Loucy (cell line): ENCODE measurements at regions not wholly inside any gene's neighbourhood (a gene's known extent, or its start where the extent isn't known, plus 50 kb on each side); places are given as distances from the start of the nearest gene placed in this dataset.

Experiments
- CTCF ChIP-seq: fragments of 200-600 bp; sonication (generic); conservative IDR thresholded peaks from 2 replicates; pipeline ENCODE4 v1.5.1; 2014; ENCODE audit warnings: mild to moderate bottlenecking, antibody characterized with exemption, low read length
- EZH2phosphoT487 ChIP-seq: fragments of 200-600 bp; IDR thresholded peaks from 2 replicates; pipeline ENCODE4 v1.6.1; 2018; ENCODE audit warnings: antibody characterized with exemption, mild to moderate bottlenecking, moderate library complexity, borderline replicate concordance

GRCh38 chr15:96406701-96407100 lies 76.2 kb downstream of the NR2F2 start:
- TF ChIP-seq CTCF (no peak), EZH2phosphoT487 (no peak)
